WERI-Rb-1 (cell line): ENCODE measurements at regions not wholly inside any gene's neighbourhood (a gene's known extent, or its start where the extent isn't known, plus 50 kb on each side); places are given as distances from the start of the nearest gene placed in this dataset.

ENCODE experiments used
- DNase-seq: peaks from one replicate; pipeline ENCODE4 v3.0.0-alpha.2; 2020
- H3K27ac ChIP-seq: fragments of 250-450 bp; sonication (Bioruptor Pico); 2 replicates; pipeline ENCODE4 v1.5.1; 2020; ENCODE audit warnings: mild to moderate bottlenecking, moderate library complexity
- H3K27me3 ChIP-seq: fragments of 250-450 bp; sonication (Bioruptor Pico); 2 replicates; pipeline ENCODE4 v1.5.1; 2021; ENCODE audit warnings: mild to moderate bottlenecking, low read depth, moderate library complexity; ENCODE audit not compliant: insufficient read depth, severe bottlenecking
- H3K36me3 ChIP-seq: fragments of 250-450 bp; sonication (Bioruptor Pico); 2 replicates; pipeline ENCODE4 v1.5.1; 2020; ENCODE audit warnings: mild to moderate bottlenecking, moderate library complexity
- H3K4me3 ChIP-seq: 2 replicates; pipeline ENCODE4 v1.5.1; 2011; ENCODE audit warnings: low read depth, mild to moderate bottlenecking, control low read depth, low read length
- H3K9me3 ChIP-seq: fragments of 250-450 bp; sonication (Bioruptor Pico); 2 replicates; pipeline ENCODE4 v1.5.1; 2021; ENCODE audit warnings: mild to moderate bottlenecking, moderate library complexity; ENCODE audit not compliant: severe bottlenecking
- TF ChIP-seq, protein P1 (sequence below): IDR thresholded peaks from 2 replicates; pipeline ENCODE4 v1.5.1; 2011; ENCODE audit warnings: low read depth, mild to moderate bottlenecking, control low read depth, inconsistent platforms, low read length

DNA sequence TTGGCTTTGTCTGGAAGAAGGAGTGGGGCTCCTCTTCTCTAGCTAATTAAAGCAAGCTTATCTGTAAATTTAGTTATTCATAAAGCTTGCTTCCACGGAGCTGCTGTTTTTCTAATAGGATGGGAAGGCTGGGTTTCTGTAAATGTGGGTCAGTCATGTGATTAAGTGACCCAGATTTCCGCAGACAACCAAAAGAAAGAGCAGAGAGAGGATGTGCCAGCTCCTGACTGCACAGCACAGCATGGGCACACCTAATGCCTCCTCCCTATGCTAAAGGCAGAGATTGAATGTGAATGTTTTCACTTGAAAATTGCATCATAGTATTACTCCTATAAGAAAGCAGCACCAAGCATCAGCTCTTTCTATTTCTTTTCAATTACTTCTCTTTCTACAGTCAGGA is 160.2 kb downstream of the FAT3 start:
- Histone ChIP-seq H3K4me3 (no peak overlapping the region), H3K36me3 (no peaks in the 10 kb centered on the region), H3K9me3 (no peaks in the 10 kb centered on the region), H3K27ac (no peak overlapping the region), H3K27me3 (no peaks in the 10 kb centered on the region)
- TF ChIP-seq, protein P1, sequence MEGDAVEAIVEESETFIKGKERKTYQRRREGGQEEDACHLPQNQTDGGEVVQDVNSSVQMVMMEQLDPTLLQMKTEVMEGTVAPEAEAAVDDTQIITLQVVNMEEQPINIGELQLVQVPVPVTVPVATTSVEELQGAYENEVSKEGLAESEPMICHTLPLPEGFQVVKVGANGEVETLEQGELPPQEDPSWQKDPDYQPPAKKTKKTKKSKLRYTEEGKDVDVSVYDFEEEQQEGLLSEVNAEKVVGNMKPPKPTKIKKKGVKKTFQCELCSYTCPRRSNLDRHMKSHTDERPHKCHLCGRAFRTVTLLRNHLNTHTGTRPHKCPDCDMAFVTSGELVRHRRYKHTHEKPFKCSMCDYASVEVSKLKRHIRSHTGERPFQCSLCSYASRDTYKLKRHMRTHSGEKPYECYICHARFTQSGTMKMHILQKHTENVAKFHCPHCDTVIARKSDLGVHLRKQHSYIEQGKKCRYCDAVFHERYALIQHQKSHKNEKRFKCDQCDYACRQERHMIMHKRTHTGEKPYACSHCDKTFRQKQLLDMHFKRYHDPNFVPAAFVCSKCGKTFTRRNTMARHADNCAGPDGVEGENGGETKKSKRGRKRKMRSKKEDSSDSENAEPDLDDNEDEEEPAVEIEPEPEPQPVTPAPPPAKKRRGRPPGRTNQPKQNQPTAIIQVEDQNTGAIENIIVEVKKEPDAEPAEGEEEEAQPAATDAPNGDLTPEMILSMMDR = no peak
- no peak for DNase-seq

DNA sequence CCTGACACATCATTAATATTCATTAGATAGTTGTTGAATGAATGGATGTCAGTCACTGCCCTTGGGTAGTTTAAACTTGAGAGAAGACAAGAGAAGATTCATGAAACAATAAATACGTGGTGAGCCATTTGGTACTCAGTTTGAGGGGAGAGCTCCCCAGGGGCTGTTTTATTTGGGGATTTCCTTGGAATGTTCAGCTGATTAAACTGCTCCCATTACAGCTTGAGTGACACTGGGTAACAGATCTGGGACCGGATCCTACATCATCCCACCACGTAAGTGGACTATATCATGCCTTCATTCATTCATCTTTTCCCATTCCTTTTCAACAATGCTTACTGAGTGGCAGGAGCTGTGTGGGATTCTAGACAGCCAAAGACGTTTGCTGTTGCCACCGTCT is 162.0 kb downstream of the FAT3 start:
- no peak overlapping the region for H3K27ac ChIP-seq
- H3K9me3 ChIP-seq = no peaks in the 10 kb centered on the region
- no peaks in the 10 kb centered on the region for H3K36me3 ChIP-seq
- H3K27me3 ChIP-seq = no peaks in the 10 kb centered on the region
- TF ChIP-seq, protein P1 = no peak
- no peak overlapping the region for H3K4me3 ChIP-seq
- DNase-seq = no peak

DNA sequence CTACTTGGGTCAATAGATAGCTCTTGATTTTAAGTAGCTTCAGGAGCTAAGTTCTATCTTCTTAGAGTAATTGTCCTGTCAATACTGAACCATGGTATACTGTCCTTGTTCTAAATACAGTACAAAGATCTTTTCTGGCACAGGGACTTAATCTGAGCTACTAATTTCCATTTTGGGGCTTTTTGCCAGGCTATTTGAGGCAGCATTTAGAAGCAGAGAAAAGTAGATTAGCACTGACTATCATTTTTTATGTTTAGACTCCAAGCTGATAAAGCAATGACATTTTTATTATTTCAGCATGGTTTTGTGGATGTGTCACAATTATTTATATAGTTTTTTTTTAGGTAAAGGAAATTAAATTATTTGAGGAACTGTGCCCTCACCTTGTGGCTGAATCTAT is 163.2 kb downstream of the FAT3 start:
- Histone ChIP-seq H3K4me3 (no peak overlapping the region), H3K9me3 (no peaks in the 10 kb centered on the region), H3K27ac (no peak overlapping the region), H3K27me3 (no peaks in the 10 kb centered on the region), H3K36me3 (no peaks in the 10 kb centered on the region)
- TF ChIP-seq, protein P1 = no peak
- DNase-seq = no peak

- no peaks in the 10 kb centered on the region for H3K9me3 ChIP-seq
- no peak for DNase-seq
- H3K27me3 ChIP-seq = no peaks in the 10 kb centered on the region
- H3K36me3 ChIP-seq = no peaks in the 10 kb centered on the region
- H3K27ac ChIP-seq = no peak overlapping the region
- H3K4me3 ChIP-seq = no peak overlapping the region
- TF ChIP-seq, protein P1 = no peak
Observed at GRCh38 chr11:92388380-92388779, 163.8 kb downstream of the FAT3 start.

DNA sequence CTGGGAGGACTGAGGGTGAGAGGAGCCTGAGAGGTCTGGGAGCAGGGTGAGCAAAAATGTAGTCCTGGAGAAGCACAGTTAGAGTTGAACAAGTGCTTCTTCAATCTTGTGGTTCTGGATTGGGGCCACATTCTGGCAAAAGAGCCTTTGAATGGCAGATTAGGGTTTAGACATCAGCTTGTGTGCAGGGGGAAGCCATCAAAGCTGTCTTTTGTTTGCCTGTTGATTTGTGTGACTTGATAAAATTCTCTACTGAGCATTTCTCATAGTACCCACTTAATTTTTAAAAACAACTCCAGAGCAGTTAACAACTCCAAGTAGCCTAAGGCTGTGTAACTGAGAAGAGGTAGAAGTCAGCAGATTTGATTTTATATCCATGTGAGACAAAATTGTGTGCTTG is 166.2 kb downstream of the FAT3 start:
- DNase-seq = no peak
- no peak overlapping the region for H3K4me3 ChIP-seq
- TF ChIP-seq, protein P1 = no peak
- H3K27me3 ChIP-seq = no peaks in the 10 kb centered on the region
- no peaks in the 10 kb centered on the region for H3K36me3 ChIP-seq
- no peak overlapping the region for H3K27ac ChIP-seq
- H3K9me3 ChIP-seq = no peaks in the 10 kb centered on the region

DNA sequence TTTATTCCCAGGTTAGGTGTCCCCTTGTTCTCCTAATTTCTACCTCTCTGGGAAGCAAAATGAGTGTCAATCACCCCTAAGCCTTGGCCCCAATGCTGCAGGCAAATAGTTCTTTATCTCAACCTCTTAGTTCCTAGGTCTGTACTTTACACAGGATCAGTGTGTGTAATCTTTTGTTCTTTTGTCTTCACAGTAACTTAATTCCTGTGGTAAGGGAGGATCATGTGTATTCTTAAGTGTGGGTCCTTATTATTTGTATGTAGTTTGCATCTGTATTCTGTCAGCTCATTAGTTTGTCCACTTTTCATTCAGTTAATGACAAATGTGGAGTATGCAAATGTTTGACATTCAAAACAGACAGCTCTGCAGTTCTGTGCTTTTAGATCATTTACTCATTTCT is 166.7 kb downstream of the FAT3 start:
- Histone ChIP-seq H3K27ac (no peak overlapping the region), H3K9me3 (no peaks in the 10 kb centered on the region), H3K36me3 (no peaks in the 10 kb centered on the region), H3K27me3 (no peaks in the 10 kb centered on the region), H3K4me3 (no peak overlapping the region)
- no peak for DNase-seq
- TF ChIP-seq, protein P1 = no peak
